ENCODE measurements at regions not wholly inside any gene's neighbourhood (a gene's known extent, or its start where the extent isn't known, plus 50 kb on each side); places are given as distances from the start of the nearest gene placed in this dataset.

- DNase-seq (ENCODE audit: extremely low spot score): no peak
- ChIA-PET POLR2A (no interaction called here), CTCF (no interaction called here)
- TF ChIP-seq L3MBTL2 (conservative IDR thresholded peaks at IDR 0.05) (no peak), NFRKB (IDR thresholded peaks at IDR 0.05) (no peak), SP1 (IDR thresholded peaks at IDR 0.05) (no peak), BHLHE40 (IDR thresholded peaks at IDR 0.05; ENCODE audit: borderline replicate concordance) (no peak)
Measured at GRCh38 chr6:19370831-19371230, 466.3 kb upstream of the ID4 start.

- ChIA-PET POLR2A (no interaction called here), CTCF (no interaction called here)
- TF ChIP-seq ELF4 (IDR thresholded peaks at IDR 0.05) (no peak), ZNF384 (IDR thresholded peaks at IDR 0.05) (no peak), LEF1 (IDR thresholded peaks at IDR 0.05; ENCODE audit: borderline replicate concordance) (no peak), NFRKB (IDR thresholded peaks at IDR 0.05) (no peak), PKNOX1 (IDR thresholded peaks at IDR 0.05) (no peak), L3MBTL2 (conservative IDR thresholded peaks at IDR 0.05) (no peak), FOXK2 (IDR thresholded peaks at IDR 0.05) (no peak), ARNT (IDR thresholded peaks at IDR 0.05) (no peak), TARDBP (IDR thresholded peaks at IDR 0.05) (no peak), HDGF (IDR thresholded peaks at IDR 0.05; ENCODE audit: borderline replicate concordance) (no peak), BHLHE40 (IDR thresholded peaks at IDR 0.05; ENCODE audit: borderline replicate concordance) (no peak), CTBP1 (IDR thresholded peaks at IDR 0.05; ENCODE audit: borderline replicate concordance) (no peak), FOXA1 (IDR thresholded peaks at IDR 0.05) (no peak), SP1 (IDR thresholded peaks at IDR 0.05) (no peak), SUZ12 (IDR thresholded peaks at IDR 0.05) (no peak), FOXM1 (IDR thresholded peaks at IDR 0.05; ENCODE audit: borderline replicate concordance) (no peak)
- no peak for DNase-seq (ENCODE audit: extremely low spot score)
Measured at GRCh38 chr6:19375613-19376012, 461.6 kb upstream of the ID4 start.

GRCh38 chr6:19377722-19378121 lies 459.4 kb upstream of the ID4 start:
- DNase-seq (ENCODE audit: extremely low spot score): no peak
- ChIA-PET CTCF (no interaction called here), POLR2A (no interaction called here)
- no peak for TF ChIP-seq L3MBTL2 (conservative IDR thresholded peaks at IDR 0.05)
- peak; percentile 9; the same call in 1 of the 2 replicates for TF ChIP-seq PKNOX1 (IDR thresholded peaks at IDR 0.05)

GRCh38 chr6:19380293-19380692 lies 456.9 kb upstream of the ID4 start:
- DNase-seq (ENCODE audit: extremely low spot score): no peak
- POLR2A ChIA-PET: no interaction called here
- TF ChIP-seq ARNT (IDR thresholded peaks at IDR 0.05): no peak
- no peak for TF ChIP-seq ZNF384 (IDR thresholded peaks at IDR 0.05)
- no peak for TF ChIP-seq PKNOX1 (IDR thresholded peaks at IDR 0.05)
- TF ChIP-seq ELF4 (IDR thresholded peaks at IDR 0.05): no peak
- no peak for TF ChIP-seq SP1 (IDR thresholded peaks at IDR 0.05)
- no peak for TF ChIP-seq FOXK2 (IDR thresholded peaks at IDR 0.05)
- no peak for TF ChIP-seq L3MBTL2 (conservative IDR thresholded peaks at IDR 0.05)
- TF ChIP-seq FOXA1 (IDR thresholded peaks at IDR 0.05): no peak
- CTCF ChIA-PET: no interaction called here

- DNase-seq (ENCODE audit: extremely low spot score): no peak
- TF ChIP-seq NFRKB (IDR thresholded peaks at IDR 0.05) (no peak), FOXA1 (IDR thresholded peaks at IDR 0.05) (no peak), LEF1 (IDR thresholded peaks at IDR 0.05; ENCODE audit: borderline replicate concordance) (no peak)
- POLR2A ChIA-PET: no interaction called here
- CTCF ChIA-PET: no interaction called here
Measured at GRCh38 chr6:19382676-19383075, 454.5 kb upstream of the ID4 start.

GRCh38 chr6:19391926-19392325 lies 445.2 kb upstream of the ID4 start:
- ChIA-PET CTCF (no interaction called here), POLR2A (no interaction called here)
- DNase-seq (ENCODE audit: extremely low spot score): no peak
- TF ChIP-seq BHLHE40 (IDR thresholded peaks at IDR 0.05; ENCODE audit: borderline replicate concordance): no peak
- TF ChIP-seq FOXM1 (IDR thresholded peaks at IDR 0.05; ENCODE audit: borderline replicate concordance): no peak
- no peak for TF ChIP-seq L3MBTL2 (conservative IDR thresholded peaks at IDR 0.05)
- TF ChIP-seq NFRKB (IDR thresholded peaks at IDR 0.05): no peak

- no peak for DNase-seq (ENCODE audit: extremely low spot score)
- TF ChIP-seq HDGF (IDR thresholded peaks at IDR 0.05; ENCODE audit: borderline replicate concordance) (no peak), ZNF384 (IDR thresholded peaks at IDR 0.05) (no peak), CTBP1 (IDR thresholded peaks at IDR 0.05; ENCODE audit: borderline replicate concordance) (no peak), TARDBP (IDR thresholded peaks at IDR 0.05) (no peak), FOXM1 (IDR thresholded peaks at IDR 0.05; ENCODE audit: borderline replicate concordance) (no peak), BHLHE40 (IDR thresholded peaks at IDR 0.05; ENCODE audit: borderline replicate concordance) (no peak), SP1 (IDR thresholded peaks at IDR 0.05) (no peak), ARNT (IDR thresholded peaks at IDR 0.05) (no peak), PKNOX1 (IDR thresholded peaks at IDR 0.05) (no peak), FOXK2 (IDR thresholded peaks at IDR 0.05) (no peak), ELF4 (IDR thresholded peaks at IDR 0.05) (no peak), FOXA1 (IDR thresholded peaks at IDR 0.05) (no peak), NFRKB (IDR thresholded peaks at IDR 0.05) (no peak), LEF1 (IDR thresholded peaks at IDR 0.05; ENCODE audit: borderline replicate concordance) (no peak), L3MBTL2 (conservative IDR thresholded peaks at IDR 0.05) (no peak), SUZ12 (IDR thresholded peaks at IDR 0.05) (no peak)
- CTCF ChIA-PET: no interaction called here
- POLR2A ChIA-PET: no interaction called here
Measured at GRCh38 chr6:19394051-19394450, 443.1 kb upstream of the ID4 start.

Data from HEK293T (cell line).